ENCODE measurements at regions not wholly inside any gene's neighbourhood (a gene's known extent, or its start where the extent isn't known, plus 50 kb on each side); places are given as distances from the start of the nearest gene placed in this dataset.
A peak's percentile ranks its signal among the peaks of the same experiment; 100 is the strongest.
"Not testable (repeated sequence)": the region's sequence is repeated elsewhere in the genome, so short reads cannot be mapped to it uniquely, and the experiment has no call there.

DNA sequence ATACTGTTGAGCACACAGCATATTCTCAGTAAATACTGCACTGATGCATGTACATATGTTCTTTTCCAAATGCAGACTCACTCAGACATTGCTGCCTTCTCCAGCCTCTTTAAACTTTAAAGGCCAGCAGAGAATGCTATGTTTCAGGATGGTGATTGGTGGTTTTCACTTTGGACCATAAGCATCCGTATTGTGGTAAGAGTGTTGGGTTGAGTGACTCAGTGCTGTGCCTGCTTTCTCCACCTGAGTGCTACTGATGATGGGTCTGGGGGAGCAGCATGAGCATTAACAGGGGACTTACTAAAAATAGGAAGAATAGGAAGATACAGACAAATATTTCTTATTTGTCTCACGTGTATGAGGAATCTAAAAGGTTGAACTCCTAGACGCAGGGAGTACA, 56.3 kb upstream of the ZNF92 start:
- DNase-seq: no peak

DNA sequence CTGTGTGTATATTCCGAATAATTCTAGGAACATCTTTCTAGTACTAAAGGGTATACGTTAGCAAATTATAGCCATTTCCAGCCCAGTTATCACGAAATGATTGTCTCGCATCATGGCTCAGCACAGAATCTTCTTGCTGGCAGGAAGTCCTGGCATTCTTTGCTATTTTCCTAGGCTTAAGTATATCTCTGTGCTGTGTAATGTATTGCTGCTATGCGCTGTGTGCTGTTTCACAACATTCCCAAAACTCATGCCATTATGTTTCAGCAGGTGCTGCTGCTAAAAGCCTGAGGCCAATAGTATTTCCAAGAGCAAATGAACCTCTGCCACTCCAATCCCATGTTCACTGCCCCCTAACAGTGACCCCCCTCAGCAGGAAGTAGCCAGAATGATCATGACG, 62.9 kb upstream of the ZNF92 start:
- DNase-seq: no peak

- no peak for DNase-seq
These were observed 65.4 kb upstream of the ZNF92 start for GRCh38 chr7:65308300-65308678.

- peak; percentile 23 to 64 (median 53) for DNase-seq
These were observed 65.9 kb upstream of the ZNF92 start for GRCh38 chr7:65307651-65308299.

DNA sequence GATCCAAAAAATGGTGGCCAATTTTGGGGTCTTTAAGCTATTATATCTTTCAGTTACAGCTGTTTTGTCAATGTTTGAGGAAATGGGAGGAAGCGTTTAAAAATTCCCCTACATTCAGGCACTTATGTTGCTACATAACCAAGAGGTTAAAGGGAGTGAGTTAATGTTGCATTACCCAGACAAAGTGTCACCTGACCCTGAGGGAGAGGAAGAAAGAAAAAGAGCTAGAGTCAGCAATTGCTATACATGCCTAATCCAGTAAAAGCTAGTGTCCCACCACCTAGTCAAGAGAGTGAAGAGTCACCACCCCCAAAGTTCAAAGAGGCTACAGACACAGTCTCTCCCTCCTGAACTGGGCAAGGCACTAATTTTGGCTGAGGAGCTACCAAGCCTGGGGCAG, 69.5 kb upstream of the ZNF92 start:
- DNase-seq: no peak

DNA sequence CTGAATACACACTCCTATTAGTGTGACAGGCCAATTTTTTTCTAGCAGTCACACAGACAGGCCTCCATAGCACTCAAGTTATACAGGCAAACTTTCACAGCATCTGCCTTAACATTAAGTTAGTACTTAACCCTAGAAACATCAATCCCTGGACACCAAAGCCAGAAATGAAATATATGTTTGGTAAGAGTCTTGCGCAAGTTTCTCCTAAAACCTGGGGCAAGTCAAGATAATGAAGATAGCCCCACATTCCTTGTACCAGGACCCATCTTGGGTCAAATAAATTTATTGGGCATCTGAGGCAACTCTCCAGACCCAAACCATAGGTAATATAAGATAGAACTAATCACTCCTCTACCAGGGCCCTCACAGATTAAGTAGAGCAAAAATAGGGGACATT, 70.8 kb upstream of the ZNF92 start:
- DNase-seq: no peak

- DNase-seq: no peak
These were observed 72.6 kb upstream of the ZNF92 start for GRCh38 chr7:65301007-65301406.

DNA sequence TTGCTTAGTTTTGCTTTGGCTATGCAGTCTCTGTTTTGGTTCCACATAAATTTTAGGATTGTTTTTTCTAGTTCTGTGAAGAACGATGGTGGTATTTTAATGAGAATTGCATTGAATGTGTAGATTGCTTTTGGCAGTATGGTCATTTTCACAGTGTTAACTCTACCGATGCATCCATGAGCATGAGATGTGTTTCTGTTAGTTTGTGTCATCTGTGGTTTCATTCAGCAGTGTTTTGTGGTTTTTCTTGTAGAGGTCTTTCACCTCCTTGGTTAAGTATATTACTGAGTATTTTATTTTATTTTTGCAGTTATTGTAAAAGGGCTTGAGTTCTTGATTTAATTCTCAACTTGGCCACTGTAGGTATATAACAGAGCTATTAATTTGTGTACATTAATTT, 78.2 kb upstream of the ZNF92 start:
- no peak for DNase-seq

GRCh38 chr7:65290340-65290739, 83.3 kb upstream of the ZNF92 start:
- not testable (repeated sequence) for DNase-seq

DNA sequence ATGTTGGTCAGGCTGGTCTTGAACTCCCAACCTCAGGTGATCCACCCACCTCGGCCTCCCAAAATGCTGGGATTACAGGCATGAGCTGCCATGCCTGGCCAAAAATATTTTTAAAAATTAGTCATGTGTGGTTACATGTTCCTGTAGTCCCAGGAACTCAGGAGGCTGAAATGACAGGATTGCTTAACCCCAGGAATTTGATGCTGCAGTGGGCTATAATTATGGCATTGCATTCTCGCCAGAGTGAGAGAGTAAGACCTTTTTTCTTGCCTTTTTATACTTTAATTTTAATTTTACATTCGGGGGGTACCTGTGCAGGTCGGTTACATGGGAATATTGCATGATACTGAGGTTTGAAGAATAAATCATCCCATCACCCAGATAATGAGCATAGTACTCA, 86.6 kb upstream of the ZNF92 start:
- DNase-seq: no peak

DNA sequence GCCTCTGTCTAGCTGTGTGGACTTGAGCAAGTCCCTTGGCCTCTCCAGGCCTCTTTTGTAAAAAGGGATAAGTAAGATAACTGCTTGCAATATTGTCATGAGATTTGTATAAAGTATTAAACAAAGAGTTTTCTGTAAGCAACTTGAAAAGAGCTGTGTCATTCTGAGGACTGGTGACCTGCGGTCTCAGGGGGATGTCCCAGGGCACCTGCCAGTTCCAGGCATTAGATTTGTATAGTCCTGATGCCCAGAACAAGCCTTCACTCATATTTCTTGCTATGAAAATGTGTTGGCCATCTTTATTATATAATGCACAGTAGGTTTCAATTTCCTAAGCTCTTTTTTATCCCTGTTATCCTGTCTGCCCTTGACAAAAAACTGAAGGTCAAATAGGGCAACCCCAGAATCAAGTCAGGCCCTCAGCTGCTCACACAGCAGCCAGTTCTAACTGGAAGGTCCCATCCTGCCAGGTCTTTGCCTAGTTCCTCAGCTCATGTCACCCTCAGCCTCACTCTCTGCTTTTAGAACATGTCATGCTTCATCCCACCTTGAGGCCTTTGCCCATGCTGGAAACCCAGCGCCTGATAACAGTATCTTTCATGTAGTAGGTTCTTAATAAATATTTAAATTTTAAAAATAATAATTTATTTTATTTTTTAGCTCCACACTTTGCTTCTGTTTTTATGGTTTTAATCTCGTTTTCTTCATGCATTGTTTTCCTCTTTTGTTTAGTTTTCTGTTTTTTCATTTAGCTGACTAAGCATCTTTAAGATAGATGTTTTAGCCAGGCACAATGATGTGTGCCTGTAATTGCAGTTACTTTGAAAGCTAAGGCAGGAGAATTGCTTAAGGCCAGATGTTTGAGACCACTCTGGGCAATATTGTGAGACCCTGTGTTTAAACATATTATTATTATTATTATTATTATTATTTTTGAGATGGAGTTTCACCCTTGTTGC, 87.5 kb upstream of the ZNF92 start:
- DNase-seq: no peak

GRCh38 chr7:65285241-65285640, 88.4 kb upstream of the ZNF92 start:
- DNase-seq: not testable (repeated sequence)

- no peak for DNase-seq
These were observed 93.9 kb upstream of the ZNF92 start for GRCh38 chr7:65279795-65280194.

- DNase-seq: no peak
These were observed 96.8 kb upstream of the ZNF92 start for GRCh38 chr7:65276822-65277221.

GRCh38 chr7:65271502-65271901, 102.2 kb upstream of the ZNF92 start:
- not testable (repeated sequence) for DNase-seq

DNA sequence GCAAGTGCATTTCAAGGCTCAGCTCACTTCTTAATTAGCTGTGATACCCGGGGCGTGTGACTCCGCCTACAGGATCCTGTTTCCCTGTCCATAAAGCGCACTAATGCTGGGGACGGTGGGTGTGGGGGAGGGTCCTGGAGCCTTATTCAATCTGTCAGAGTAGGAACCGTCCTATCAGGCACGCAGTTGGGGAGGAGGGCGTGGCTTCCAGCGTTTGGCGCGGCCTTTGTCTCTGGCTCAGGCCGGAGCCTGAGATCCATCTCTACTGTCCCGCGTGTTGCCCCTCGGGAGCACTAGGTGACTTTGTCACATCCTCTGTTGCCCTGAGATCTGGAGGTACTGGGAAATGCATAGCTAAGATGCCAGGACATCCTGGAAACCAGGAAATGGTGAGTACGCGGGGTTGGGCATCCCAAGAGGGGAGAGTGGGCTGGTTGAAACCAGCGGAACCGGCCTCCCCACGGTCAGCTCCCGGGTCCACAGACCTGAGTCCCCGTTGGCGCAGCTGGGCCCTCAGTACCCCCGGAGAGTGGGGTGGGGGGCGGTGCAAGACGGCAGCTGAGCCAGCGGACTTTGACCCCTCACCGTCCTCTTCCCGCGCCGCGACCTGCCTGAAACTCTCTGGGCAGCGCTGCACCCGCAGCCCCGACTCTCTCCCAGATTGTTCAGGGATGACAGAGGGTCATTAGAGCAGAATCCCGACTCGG, 104.4 kb upstream of the ZNF92 start:
- peak in 1 of 3 donors; percentile 7 for DNase-seq

DNA sequence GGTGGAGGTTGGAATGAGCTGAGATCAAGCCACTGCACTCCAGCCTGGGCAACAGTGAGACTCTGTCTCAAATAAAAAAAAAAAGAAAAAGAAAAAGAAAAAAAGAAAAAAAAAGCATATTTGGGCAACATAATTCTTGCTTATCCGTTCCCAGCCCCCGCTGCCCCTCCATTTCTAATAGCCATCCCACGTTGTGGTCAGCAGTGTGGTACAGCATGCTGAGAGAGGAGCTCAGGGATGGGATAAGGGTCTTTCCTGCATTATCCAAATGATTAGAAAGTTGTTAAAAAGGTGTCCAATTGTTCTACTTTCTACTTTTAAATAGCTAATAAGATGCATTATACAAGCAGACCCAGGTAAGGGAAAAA, 104.9 kb upstream of the ZNF92 start:
- no peak for DNase-seq

- DNase-seq: no peak
These were observed 107.6 kb upstream of the ZNF92 start for GRCh38 chr7:65265933-65266519.

GRCh38 chr7:65264258-65264657, 109.4 kb upstream of the ZNF92 start:
- no peak for DNase-seq

DNA sequence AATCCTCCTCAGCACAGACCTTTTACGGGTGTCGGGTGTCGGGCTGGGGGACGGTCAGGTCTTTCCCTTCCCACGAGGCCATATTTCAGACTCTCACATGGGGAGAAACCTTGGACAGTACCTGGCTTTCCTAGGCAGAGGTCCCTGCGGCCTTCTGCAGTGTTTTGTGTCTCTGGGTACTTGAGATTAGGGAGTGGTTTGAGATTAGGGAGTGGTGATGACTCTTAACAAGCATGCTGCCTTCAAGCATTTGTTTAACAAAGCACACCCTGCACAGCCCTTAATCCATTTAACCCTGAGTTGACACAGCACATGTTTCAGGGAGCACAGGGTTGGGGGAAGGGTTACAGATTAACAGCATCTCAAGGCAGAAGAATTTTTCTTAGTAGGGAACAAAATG, 113.0 kb upstream of the ZNF92 start:
- DNase-seq: not testable (repeated sequence)

DNA sequence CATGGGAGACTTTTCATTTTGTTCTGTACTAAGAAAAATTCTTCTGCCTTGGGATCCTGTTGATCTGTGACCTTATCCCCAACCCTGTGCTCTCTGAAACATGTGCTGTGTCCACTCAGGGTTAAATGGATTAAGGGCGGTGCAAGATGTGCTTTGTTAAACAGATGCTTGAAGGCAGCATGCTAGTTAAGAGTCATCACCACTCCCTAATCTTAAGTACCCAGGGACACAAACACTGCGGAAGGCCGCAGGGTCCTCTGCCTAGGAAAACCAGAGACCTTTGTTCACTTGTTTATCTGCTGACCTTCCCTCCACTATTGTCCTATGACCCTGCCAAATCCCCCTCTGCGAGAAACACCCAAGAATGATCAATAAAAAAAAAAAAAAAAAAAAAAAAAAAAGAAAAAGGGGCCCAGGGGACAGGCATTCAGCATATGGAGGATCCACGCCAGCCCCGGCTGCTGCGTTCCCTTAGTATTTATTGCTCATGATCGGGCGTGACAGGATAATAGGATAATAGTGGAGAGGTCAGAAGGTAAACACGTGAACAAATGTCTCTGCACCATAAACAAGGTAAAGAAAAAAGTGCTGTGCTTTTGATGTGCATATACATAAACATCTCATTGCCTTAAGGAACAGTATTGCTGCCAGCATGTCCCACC, 113.7 kb upstream of the ZNF92 start:
- not testable (repeated sequence) for DNase-seq

- no peak for DNase-seq
These were observed 119.6 kb upstream of the ZNF92 start for GRCh38 chr7:65254061-65254460.

Measured in suppressor macrophage treated with lipopolysaccharide for 1 hour (primary cell).